ENCODE measurements at regions not wholly inside any gene's neighbourhood (a gene's known extent, or its start where the extent isn't known, plus 50 kb on each side); places are given as distances from the start of the nearest gene placed in this dataset.
"Not testable (repeated sequence)": the region's sequence is repeated elsewhere in the genome, so short reads cannot be mapped to it uniquely, and the experiment has no call there.

GRCh38 chr1:87398641-87399040 is 70.0 kb downstream of the LMO4 start:
- DNase-seq = no peak

DNA sequence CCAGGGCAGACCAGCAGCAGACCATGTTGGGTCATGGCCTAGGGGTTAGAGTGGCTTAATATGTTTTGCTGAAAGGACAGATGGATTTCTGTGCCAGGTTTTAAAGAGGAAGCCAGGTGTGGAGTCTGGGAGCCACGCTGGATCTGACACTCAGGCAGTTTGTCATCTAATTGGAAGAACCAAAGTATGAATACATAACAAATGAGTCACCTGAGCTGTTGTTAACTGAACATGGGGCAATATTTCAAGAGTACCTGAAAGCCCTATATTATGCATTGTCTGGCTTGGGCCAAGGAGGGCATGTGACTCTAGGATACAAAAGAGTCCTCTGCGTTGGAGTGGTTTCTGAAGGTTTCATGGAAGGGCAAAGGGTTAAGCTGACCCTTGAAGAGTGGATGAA is 70.6 kb downstream of the LMO4 start:
- DNase-seq = peak; percentile 32

GRCh38 chr1:87399701-87400100 is 71.0 kb downstream of the LMO4 start:
- DNase-seq = peak; percentile 37

- no peak for DNase-seq
Measured at GRCh38 chr1:87400813-87401212, 72.1 kb downstream of the LMO4 start.

DNA sequence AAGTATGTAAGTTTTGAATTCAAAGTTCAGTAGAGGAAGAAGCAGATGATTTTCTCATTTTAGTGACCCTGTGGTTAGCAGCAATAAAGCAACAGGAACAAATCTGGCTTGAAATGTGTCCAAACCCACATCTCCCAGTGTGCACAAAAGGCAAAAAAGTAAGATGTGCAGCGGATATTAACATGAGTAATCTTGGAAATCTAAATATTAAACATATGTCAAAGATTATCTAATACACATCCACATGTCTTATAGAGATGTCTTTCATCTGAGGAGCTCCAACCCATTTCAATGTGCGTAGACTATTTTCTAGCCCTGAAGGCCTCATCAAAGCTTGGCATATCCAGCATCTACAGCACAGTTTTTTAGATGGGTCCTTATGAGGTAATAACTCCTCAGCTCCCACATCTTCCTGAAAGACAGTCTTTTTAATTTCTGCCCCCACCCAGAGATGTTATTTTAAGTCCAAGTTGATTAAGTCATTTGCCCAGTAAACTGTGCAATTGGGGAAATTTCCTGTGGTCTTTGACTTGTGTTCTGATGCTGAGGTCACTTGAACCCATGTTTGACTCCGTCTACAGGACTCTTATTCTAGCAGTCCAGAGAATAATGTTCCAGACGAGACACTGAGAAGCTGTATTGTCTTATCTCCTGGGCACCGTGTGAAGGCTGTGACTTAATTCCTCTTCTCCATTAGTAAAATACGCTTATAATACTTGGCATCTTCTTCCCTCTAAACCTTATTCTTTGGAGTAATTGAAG is 73.7 kb downstream of the LMO4 start:
- no peak for DNase-seq

GRCh38 chr1:87403061-87403820 is 74.6 kb downstream of the LMO4 start:
- no peak for DNase-seq

GRCh38 chr1:87404296-87404695 is 75.6 kb downstream of the LMO4 start:
- DNase-seq = no peak

DNA sequence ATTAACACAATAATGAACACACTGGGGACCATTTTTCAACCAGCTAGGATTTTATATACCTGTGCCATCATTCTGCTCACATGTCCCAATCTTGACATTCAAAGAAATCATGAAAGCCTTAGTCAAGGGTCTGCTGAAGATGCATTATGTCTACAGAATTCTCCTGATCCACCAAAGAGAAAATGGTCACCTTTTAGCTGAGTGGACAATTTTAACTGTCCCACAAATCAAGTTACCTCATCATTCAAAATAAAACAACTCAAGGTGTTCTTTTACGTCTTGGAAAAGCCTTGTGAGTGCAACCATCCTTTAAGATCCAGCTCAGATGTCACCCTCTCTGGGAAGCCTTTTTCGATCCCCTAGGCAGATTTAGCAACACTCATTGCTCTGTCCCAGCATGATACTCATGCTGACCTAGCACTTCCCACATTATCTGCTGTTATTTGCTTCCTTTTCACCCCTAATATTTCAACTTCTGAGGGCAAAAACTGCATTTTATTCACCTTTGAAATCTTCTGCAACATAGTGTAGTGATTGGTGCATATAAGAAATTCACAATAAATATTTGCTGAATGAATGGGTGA is 80.1 kb downstream of the LMO4 start:
- DNase-seq = no peak

DNA sequence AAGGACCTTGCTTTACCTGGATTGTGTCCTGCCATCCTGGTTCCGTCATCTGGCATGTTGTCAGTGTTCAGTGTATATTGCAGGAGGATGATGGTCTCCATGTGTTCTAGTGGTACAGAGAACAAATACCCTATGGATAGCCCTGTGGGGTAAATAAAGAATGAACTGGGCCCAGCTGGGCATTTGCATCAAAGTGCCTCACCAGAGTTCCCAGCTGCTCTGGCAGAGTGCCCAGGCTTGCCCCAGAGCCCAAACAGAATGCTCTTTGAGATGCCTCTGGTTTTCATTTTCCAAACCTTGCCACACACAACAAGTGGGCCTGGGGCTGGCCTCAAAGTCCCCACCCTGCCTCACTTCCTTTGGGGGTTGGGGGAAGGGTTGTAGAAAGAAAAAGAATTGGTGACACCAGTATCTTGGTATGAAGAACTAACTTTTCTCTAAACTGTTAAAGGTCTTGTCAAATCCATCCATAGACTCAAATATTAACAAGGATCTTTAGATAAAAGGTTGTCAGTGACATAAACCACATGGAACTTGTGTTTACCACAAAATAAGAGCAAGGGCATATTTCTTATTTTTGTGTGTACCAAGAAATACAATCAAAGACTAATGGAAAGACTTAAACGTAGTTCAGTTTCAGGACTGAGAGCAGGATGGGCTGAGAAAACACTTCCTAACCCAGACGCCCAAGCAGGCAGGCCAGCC is 82.2 kb downstream of the LMO4 start:
- DNase-seq = peak; percentile 90

- DNase-seq = not testable (repeated sequence)
Measured at GRCh38 chr1:87413846-87414245, 85.2 kb downstream of the LMO4 start.

DNA sequence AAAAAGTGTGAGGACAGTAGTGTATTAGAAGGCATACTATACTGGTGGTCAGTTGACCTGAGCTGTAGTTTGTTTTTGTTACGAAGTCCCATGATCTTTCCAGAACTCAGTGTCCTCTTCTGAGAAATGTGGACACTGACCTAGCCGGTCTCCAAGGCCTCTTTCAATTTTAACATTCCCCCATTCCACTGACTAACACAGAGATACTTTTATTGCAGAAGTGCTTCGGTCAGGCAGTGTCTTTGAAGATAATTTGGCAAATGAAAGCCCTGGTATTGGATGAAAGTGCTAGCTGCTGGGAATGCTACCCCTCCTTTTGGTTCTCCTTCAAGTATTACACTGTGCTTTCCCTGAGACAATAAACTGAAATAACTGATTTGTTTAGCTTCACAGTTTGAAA is 89.4 kb downstream of the LMO4 start:
- DNase-seq = no peak

- DNase-seq = no peak
Measured at GRCh38 chr1:87421809-87422208, 93.1 kb downstream of the LMO4 start.

DNA sequence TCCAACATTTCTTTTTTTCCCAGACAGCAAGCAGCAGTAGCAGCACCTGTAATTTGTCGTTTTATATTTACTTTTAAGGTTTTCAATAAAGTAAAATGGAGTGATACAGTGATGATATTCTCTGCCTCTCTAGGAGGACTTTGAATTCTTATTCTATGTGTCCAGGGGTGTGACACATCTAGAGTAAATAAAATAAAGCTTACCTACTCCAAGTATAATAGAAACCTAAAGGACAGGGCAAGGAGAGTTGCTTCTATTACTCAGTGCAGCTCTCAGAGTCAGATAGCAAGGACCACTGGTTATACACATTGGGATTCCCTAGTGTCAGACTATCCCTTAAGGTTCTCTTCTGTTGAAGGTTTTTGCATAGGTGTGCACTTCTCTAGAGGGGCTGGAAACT is 95.9 kb downstream of the LMO4 start:
- no peak for DNase-seq

- DNase-seq = no peak
Measured at GRCh38 chr1:87426463-87427249, 98.0 kb downstream of the LMO4 start.

DNA sequence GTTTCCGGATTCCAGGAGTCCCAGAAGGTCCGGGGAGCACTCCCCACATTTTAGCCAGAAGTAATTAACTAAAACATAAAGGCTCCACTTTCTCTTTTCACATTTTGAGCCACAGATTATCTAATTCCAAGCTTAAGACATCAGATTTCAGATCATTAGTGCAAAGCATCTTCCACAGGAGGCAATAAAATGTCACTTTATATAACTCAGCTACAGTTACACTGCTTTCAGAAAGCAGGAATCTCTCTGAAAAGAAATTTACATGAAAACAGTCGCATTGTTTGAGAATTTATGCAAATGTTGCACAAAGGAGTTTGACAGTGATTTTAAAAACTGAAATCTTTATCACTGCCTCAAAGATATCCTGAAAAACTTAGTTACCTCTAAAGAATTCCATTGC is 99.7 kb downstream of the LMO4 start:
- DNase-seq = no peak

GRCh38 chr1:87428883-87429282 is 100.2 kb downstream of the LMO4 start:
- no peak for DNase-seq

DNA sequence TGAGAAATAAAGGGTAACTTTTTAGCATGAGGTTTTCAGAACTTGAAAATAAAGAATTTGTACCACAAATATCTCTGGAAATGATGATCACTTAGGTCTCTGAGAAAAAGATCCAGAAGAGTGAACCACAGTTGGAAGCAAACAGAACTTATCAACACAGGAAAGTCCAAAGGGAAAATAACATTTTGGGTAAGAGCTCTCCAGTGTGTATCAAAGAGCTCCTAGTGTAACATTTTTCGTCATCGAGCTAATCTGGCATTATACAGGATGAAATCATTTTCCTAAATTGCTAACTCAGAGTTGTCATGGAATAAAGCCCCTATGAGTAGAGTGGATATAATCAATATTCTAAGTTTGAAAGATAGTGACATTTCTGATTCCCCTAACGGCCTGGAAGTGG is 104.0 kb downstream of the LMO4 start:
- no peak for DNase-seq

GRCh38 chr1:87433101-87433500 is 104.4 kb downstream of the LMO4 start:
- DNase-seq = not testable (repeated sequence)

DNA sequence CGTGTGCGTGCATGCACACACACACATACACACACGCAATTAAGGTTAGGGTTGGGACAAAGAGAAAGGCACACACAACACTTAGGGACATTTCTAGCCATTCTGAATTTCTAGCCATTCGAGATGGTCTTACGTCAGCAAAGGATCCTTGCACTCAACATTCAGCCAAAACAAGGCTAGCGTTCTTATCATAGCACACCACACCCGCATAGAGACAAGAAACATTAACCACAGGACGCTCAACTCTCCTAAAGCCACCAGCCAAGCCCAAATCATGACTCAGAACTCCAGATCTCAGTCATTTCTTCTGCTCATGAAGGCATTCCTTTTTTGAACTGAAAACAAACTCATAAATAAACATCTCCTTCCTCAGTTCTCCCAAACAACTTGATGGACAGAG is 106.8 kb downstream of the LMO4 start:
- DNase-seq = no peak

DNA sequence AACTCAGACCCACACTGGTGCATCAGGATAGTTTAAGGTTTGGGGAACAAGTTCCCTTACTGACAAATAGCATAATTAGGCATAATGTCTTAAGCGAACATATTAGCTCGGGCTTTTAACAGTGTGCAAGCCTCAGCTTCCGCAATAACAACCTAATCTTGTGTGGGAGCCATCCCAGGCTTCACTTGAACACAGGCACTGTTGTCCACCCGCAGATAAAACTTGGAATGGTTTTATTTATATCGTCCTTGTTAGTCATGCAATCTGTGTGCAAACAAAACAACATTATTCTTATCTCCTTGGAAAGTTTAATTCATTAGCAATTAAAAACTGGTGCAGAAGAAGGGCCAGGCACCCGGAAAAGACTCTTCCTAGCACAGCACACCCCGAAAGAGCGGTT is 107.4 kb downstream of the LMO4 start:
- DNase-seq = not testable (repeated sequence)

GRCh38 chr1:87436534-87436933 is 107.9 kb downstream of the LMO4 start:
- DNase-seq = no peak

DNA sequence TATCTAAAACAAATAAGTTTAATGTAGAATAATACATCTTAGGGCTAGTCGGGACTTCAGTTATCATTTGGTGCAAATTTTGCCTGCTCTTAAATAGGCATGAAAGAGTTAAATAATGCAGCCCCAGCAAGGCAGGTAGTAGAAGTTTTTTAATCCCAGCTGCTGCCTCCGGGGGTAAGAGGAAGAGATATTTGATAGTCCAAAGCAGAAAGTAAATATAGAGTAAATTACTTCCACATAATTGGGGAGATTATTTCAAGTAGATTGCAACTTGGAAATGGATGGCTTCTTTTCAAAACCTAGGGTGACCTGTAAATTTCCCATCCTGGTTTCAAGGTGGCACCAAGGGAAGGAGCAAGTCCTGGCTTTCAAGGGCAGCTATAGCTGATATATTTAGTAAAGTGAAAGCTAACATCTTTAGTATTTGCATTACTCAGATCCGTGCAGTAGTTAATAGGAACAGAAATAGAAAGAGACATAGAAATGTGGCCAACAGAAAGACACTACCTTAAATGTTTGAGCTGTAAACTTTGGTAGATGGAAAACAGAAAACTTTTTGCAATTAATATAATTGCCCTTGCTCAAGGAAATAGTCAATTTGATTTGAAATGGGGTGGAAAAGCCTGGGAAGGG is 109.1 kb downstream of the LMO4 start:
- peak; percentile 7 for DNase-seq

All from COR-L47 (cell line).